RPMI8226 (cell line): ENCODE measurements at regions not wholly inside any gene's neighbourhood (a gene's known extent, or its start where the extent isn't known, plus 50 kb on each side); places are given as distances from the start of the nearest gene placed in this dataset.
"Not testable (repeated sequence)": the region's sequence is repeated elsewhere in the genome, so short reads cannot be mapped to it uniquely, and the experiment has no call there.

Source experiments
- DNase-seq: peaks from one replicate; pipeline ENCODE4 v3.0.0-alpha.2; 2015

DNA sequence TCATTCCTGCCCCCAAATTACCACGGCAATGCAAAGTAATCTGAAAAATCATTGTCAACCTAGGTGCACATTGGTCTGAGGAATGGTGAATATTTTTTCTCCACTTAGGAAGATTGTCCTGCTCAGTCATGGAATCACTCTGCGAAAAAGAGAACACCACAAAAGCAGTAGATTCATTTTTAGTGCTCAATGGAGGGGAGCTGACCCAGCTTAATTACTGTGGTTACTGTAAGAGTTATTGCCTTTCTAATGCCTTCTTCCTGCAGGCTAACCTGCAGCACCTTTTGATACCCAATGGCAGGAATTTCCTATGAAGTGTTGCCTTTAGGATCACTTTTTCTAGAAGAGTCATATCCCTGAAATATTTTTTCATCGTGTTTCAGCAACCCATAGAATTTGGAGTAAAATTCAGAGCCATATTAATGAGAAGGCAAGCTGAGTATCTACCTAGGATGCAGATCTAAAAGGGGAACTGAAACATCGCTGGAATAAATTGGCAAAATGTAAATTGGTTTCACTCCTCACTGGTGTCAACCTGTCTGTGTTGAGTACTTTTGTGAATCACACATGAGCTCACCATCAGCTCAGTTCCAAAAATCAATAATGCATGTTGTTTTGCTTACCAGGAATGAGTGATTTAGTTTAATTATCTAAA, 464.5 kb downstream of the CSNK1G3 start:
- peak; percentile 58 for DNase-seq

DNA sequence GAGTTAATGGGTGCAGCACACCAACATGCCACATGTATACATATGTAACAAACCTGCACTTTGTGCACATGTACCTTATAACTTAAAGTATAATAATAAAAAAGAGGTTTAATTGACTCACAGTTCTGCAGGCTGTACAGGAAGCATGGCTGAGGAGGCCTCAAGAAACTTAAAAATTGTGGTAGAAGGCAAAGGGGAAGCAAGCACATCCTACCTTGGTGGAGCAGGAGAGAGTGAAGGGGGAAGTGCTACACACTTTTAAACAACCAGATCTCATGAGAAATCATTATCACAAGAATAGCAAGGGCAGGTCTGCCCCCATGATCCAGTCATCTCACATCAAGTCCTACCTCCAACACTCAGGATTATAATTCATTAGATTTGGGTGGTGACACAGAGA, 463.5 kb downstream of the CSNK1G3 start:
- not testable (repeated sequence) for DNase-seq

GRCh38 chr5:123966781-123967180, 454.8 kb downstream of the CSNK1G3 start:
- DNase-seq: no peak

- DNase-seq: no peak
Measured at GRCh38 chr5:123965626-123966025, 453.6 kb downstream of the CSNK1G3 start.

GRCh38 chr5:123964884-123965283, 452.9 kb downstream of the CSNK1G3 start:
- DNase-seq: no peak

- no peak for DNase-seq
Measured at GRCh38 chr5:123960526-123960925, 448.5 kb downstream of the CSNK1G3 start.

- no peak for DNase-seq
Measured at GRCh38 chr5:123951582-123951977, 439.6 kb downstream of the CSNK1G3 start.

- no peak for DNase-seq
Measured at GRCh38 chr5:123950701-123951581, 439.0 kb downstream of the CSNK1G3 start.

GRCh38 chr5:123949807-123950340, 437.9 kb downstream of the CSNK1G3 start:
- DNase-seq: no peak

DNA sequence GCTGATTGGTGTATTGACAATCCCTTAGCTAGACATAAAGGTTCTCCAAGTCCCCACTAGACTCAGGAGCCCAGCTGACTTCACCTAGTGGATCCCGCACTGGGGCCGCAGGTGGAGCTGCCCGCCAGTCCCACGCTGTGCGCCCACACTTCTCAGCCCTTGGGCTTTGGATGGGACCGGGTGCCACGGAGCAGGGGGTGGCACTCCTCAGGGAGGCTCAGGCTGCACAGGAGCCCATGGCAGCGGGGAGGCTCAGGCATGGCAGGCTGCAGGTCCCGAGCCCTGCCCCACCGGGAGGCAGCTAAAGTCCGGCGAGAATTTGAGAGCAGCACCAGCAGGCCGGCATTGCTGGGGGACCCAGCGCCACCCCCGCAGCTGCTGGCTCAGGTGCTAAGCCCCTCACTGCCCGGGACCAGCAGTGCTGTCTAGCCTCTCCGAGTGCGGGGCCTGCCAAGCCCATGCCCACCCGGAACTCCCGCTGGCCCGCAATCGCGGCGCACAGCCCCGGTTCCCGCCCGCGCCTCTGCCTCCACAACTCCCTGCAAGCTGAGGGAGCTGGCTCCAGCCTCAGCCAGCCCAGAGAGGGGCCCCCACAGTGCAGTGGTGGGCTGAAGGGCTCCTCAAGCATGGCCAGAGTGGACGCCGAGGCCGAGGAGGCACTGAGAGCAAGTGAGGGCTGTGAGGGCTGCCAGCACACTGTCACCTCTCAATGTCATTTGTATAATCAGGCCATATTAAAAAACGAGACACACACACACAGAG, 437.2 kb downstream of the CSNK1G3 start:
- DNase-seq: no peak

GRCh38 chr5:123947797-123948196, 435.8 kb downstream of the CSNK1G3 start:
- DNase-seq: no peak

GRCh38 chr5:123945548-123945947, 433.6 kb downstream of the CSNK1G3 start:
- DNase-seq: no peak

GRCh38 chr5:123943151-123943550, 431.2 kb downstream of the CSNK1G3 start:
- no peak for DNase-seq

DNA sequence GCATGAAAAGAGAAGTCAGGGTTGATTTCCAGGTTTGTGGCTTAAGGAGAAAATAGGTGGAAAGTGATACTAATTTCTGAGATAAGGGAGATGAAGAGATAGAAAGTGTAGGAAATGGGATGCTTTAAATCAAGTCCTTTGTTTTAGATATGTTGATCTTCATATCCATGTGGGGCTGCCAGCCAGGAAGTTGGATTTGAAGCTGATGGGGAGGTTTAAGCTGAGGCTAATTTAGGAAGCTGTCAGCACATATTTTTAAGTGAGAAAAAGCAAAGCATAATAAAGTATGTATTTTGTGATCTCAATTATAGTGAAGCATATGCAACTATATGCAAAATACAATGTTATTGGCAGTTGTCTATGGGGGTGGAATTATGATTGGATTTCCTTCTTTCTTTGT, 428.4 kb downstream of the CSNK1G3 start:
- no peak for DNase-seq

- peak; percentile 62 for DNase-seq
Measured at GRCh38 chr5:123937230-123937629, 425.3 kb downstream of the CSNK1G3 start.

- DNase-seq: no peak
Measured at GRCh38 chr5:123936548-123936947, 424.6 kb downstream of the CSNK1G3 start.

GRCh38 chr5:123933812-123934211, 421.8 kb downstream of the CSNK1G3 start:
- DNase-seq: not testable (repeated sequence)

DNA sequence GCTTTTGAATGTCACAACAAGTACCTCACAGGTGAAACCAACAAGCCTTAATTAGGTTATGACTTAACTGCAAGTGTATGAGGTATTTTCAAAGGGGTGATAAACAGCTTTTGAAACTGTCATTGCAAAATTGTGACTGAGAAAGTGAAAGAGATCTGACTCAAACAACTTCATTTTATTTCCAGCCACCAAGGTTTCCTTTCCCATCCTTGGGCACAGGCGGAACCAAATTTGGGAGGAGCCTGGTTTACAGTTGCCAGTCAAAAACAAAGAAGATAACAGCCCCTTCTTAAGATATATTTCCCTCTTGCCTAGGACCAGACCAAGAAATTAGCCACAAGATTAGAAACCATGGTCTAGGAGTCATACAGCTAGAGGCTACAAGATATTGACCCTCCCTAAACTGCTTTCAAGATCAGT, 417.1 kb downstream of the CSNK1G3 start:
- no peak for DNase-seq

- DNase-seq: no peak
Measured at GRCh38 chr5:123928401-123928800, 416.4 kb downstream of the CSNK1G3 start.

DNA sequence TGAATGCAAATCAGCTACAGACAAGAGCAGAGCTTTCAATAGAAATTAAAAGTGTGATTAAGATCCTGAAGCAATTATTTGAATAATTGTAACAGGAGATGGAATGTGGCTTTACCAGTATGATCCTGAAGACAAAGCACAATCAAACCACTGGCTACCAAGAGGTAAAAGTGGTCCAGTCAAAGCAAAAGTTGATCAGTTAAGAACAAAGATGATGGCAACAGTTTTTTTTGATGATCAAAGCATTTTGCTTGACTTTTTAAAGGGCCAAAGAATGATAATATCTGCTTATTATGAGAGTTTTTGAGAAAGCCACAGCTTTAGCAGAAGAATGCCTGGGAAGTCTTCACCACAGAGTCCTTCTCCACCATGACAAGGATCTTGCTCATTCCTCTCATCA, 409.2 kb downstream of the CSNK1G3 start:
- DNase-seq: no peak

GRCh38 chr5:123916345-123917121, 404.6 kb downstream of the CSNK1G3 start:
- DNase-seq: no peak

DNA sequence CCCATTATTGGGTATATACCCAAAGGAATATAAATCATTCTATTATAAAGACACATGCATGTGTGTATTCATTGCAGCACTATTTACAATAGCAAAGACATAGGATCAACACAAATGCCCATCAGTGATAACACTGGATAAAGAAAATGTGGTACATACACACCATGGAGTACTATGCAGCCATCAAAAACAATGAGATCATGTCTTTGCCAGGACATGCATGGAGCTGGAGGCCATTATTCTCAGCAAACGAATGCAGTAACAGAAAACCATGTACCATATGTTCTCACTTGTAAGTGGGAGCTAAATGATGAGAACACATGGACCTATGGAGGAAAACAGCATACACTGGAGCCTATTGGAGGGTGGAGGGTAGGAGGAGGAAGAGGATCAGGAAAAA, 402.4 kb downstream of the CSNK1G3 start:
- DNase-seq: no peak
